ENCODE measurements at regions not wholly inside any gene's neighbourhood (a gene's known extent, or its start where the extent isn't known, plus 50 kb on each side); places are given as distances from the start of the nearest gene placed in this dataset.

DNA sequence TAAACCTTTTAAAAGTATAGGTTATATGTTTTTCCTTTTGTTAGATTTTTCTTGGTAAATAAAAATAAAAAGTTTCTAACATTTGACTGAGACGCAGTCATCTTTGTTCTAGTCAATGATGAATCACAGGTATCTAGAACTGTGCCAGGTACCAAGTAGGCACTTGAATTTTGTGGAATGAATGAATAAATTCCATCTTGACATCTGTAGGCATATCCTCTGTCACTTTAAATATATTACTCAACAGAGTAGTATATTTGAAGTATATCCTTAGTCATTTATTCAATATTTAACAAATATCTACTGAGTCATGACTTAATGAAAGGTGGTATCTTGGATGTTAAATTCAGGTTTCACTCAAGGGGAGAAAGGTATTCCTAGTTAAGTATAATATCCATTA is 828.4 kb downstream of the TUSC7 start:
- TF ChIP-seq POLR2A (IDR thresholded peaks at IDR 0.05) (no peak), EP300 (IDR thresholded peaks at IDR 0.05; ENCODE audit: low read depth) (no peak), POLR2AphosphoS5 (IDR thresholded peaks at IDR 0.05) (no peak)
- TF ChIP-seq, protein P1, sequence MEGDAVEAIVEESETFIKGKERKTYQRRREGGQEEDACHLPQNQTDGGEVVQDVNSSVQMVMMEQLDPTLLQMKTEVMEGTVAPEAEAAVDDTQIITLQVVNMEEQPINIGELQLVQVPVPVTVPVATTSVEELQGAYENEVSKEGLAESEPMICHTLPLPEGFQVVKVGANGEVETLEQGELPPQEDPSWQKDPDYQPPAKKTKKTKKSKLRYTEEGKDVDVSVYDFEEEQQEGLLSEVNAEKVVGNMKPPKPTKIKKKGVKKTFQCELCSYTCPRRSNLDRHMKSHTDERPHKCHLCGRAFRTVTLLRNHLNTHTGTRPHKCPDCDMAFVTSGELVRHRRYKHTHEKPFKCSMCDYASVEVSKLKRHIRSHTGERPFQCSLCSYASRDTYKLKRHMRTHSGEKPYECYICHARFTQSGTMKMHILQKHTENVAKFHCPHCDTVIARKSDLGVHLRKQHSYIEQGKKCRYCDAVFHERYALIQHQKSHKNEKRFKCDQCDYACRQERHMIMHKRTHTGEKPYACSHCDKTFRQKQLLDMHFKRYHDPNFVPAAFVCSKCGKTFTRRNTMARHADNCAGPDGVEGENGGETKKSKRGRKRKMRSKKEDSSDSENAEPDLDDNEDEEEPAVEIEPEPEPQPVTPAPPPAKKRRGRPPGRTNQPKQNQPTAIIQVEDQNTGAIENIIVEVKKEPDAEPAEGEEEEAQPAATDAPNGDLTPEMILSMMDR (IDR thresholded peaks at IDR 0.05) = no peak

Measured in transverse colon (tissue), 4 donors.